GM12878 (cell line): ENCODE measurements at regions not wholly inside any gene's neighbourhood (a gene's known extent, or its start where the extent isn't known, plus 50 kb on each side); places are given as distances from the start of the nearest gene placed in this dataset.

ENCODE experiments used
- ATAC-seq: fragments of 200-7000 bp; cut with Tn5 transposase; 3 replicates; pipeline ENCODE4 v1.9.1; 2020; ENCODE audit warnings: mild to moderate bottlenecking, moderate library complexity
- BruUV-seq: library from RNA; stranded (reverse); fragments of 400-500 nt; replicated peaks from 2 replicates; lab custom pipeline; 2021; lab: Mats Ljungman, UMichigan
- CTCF ChIA-PET: fragments of 300-600 bp; sonication (Branson Sonifier 250); formaldehyde crosslinking; extraction: SDS; loops from one replicate; lab custom pipeline; 2021; ENCODE audit warnings: inconsistent platforms; lab: Yijun Ruan, JAX
- POLR2A ChIA-PET: fragments of 350-600 bp; formaldehyde crosslinking; extraction: SDS; loops from one replicate; lab custom pipeline; 2021; ENCODE audit warnings: inconsistent platforms; lab: Charles Lee
- RAD21 ChIA-PET: fragments of 300-600 bp; sonication (Branson Sonifier 250); formaldehyde crosslinking; loops from one replicate; lab custom pipeline; 2023; ENCODE audit warnings: antibody characterized with exemption; ENCODE audit not compliant: unreplicated experiment; lab: Charles Lee
- SMC1A ChIA-PET: fragments of 300-600 bp; sonication (Branson Sonifier 250); formaldehyde crosslinking; loops from one replicate; lab custom pipeline; 2023; ENCODE audit not compliant: unreplicated experiment, uncharacterized antibody; lab: Charles Lee
- DNase-seq: peaks from one replicate; pipeline ENCODE4 v3.0.0-alpha.2; 2011; ENCODE audit warnings: low read depth, low spot score
- FAIRE-seq: peaks from 3 replicates; lab custom pipeline; 2011; peaks lifted over from hg19 to GRCh38; lab: Jason Lieb, UNC
- H2AFZ ChIP-seq: 2 replicates; pipeline ENCODE4 v1.6.0; 2011; ENCODE audit warnings: low read depth, low read length, control low read depth; ENCODE audit not compliant: control insufficient read depth
- H3K27ac ChIP-seq: 2 replicates; pipeline ENCODE4 v1.5.1; 2011; ENCODE audit warnings: control low read depth; ENCODE audit not compliant: control insufficient read depth, insufficient read depth
- H3K27me3 ChIP-seq, 2 experiments: replicated peaks in 1 of 2; 2 replicates each; pipeline versions ENCODE4 v1.6.0 to v1.6.1; 2011; ENCODE audit warnings: low read length in 1 of 2; ENCODE audit not compliant: control insufficient read depth in 2 of 2, insufficient read depth in 2 of 2
- H3K36me3 ChIP-seq, 2 experiments: 2 replicates each; pipeline ENCODE4 v1.5.1; 2011; ENCODE audit warnings: low read length in 1 of 2; ENCODE audit not compliant: control insufficient read depth in 2 of 2, insufficient read depth in 2 of 2
- H3K4me1 ChIP-seq: 2 replicates; pipeline ENCODE4 v1.6.1; 2011; ENCODE audit warnings: mild to moderate bottlenecking, low read length, moderate library complexity, mixed read lengths; ENCODE audit not compliant: control insufficient read depth, insufficient read depth
- H3K4me2 ChIP-seq: 2 replicates; pipeline ENCODE4 v1.6.0; 2011; ENCODE audit warnings: control low read depth; ENCODE audit not compliant: control insufficient read depth, insufficient read depth
- H3K4me3 ChIP-seq: fragments of 200-600 bp; sonication (generic); 2 replicates; pipeline ENCODE4 v1.5.1; 2016
- H3K79me2 ChIP-seq: 2 replicates; pipeline ENCODE4 v1.6.0; 2011; ENCODE audit warnings: low read length; ENCODE audit not compliant: control insufficient read depth, insufficient read depth
- H3K9ac ChIP-seq: 2 replicates; pipeline ENCODE4 v1.8.0; 2011; ENCODE audit warnings: low read length, control low read depth, mixed read lengths; ENCODE audit not compliant: control insufficient read depth, insufficient read depth
- H3K9me3 ChIP-seq: replicated peaks from 3 replicates; pipeline ENCODE4 v1.5.1; 2011; ENCODE audit warnings: mild to moderate bottlenecking, low read length; ENCODE audit not compliant: control insufficient read depth, insufficient read depth
- H4K20me1 ChIP-seq: 2 replicates; pipeline ENCODE4 v1.6.0; 2011; ENCODE audit not compliant: control insufficient read depth, insufficient read depth
- ZNF592 ChIP-seq: fragments of 450-650 bp; IDR thresholded peaks from 2 replicates; pipeline ENCODE4 v1.6.1; 2017; ENCODE audit warnings: mild to moderate bottlenecking, moderate library complexity
- WGBS: methylation state at CpG from one replicate; pipeline ENCODE4 v1.1.6; 2016; ENCODE audit warnings: low lambda C conversion rate; ENCODE audit not compliant: insufficient replicate concordance, insufficient coverage; ENCODE audit errors: missing lambda C conversion rate; 5-methylcytosine and 5-hydroxymethylcytosine counted together
- in situ Hi-C: fragments of 300-500 bp; cut with MboI; formaldehyde crosslinking; loops from 9 replicates; pipeline ENCODE4 v1.14.3; 2018; ENCODE audit warnings: mixed read lengths
- intact Hi-C: fragments of 100-400 bp; cut with micrococcal nuclease; formaldehyde crosslinking; loops from one replicate; pipeline ENCODE4 v1.14.2; 2022; ENCODE audit not compliant: unreplicated experiment

- no peak for TF ChIP-seq ZNF592
- Histone ChIP-seq H3K4me1 (no peaks in the 10 kb centered on the region), H4K20me1 (no peaks in the 10 kb centered on the region), H3K4me2 (no peak overlapping the region), H3K27me3 (no peaks in the 10 kb centered on the region; a peak in 1 of 4 replicates), H3K36me3 (no peaks in the 10 kb centered on the region), H3K4me3 (no peak overlapping the region), H3K9me3 (no peaks in the 10 kb centered on the region), H3K9ac (no peak overlapping the region), H3K79me2 (no peaks in the 10 kb centered on the region), H3K27ac (no peak overlapping the region), H2AFZ (no peak overlapping the region)
- FAIRE-seq (no peak), DNase-seq (no peak), ATAC-seq (no peak)
- in situ Hi-C loops, result no loop called here
- WGBS, result 39% methylated on average over 8 of the region's 8 CpGs
- CTCF ChIA-PET, result interaction anchor here (0.6 to 0.9 kb wide), 2 partner anchors 10 to 1475 kb away, joined by 3 to 6 read pairs; no protein-coding TSS in a partner anchor
- POLR2A ChIA-PET, result no interaction called here
- no TSS peak for BruUV-seq
- RAD21 ChIA-PET, result no interaction called here
- SMC1A ChIA-PET, result no interaction called here
- intact Hi-C loops, result no loop called here
Measured at GRCh38 chr15:66628976-66629723, 63.4 kb upstream of the LCTL start.
